ENCODE measurements at regions not wholly inside any gene's neighbourhood (a gene's known extent, or its start where the extent isn't known, plus 50 kb on each side); places are given as distances from the start of the nearest gene placed in this dataset.

DNA sequence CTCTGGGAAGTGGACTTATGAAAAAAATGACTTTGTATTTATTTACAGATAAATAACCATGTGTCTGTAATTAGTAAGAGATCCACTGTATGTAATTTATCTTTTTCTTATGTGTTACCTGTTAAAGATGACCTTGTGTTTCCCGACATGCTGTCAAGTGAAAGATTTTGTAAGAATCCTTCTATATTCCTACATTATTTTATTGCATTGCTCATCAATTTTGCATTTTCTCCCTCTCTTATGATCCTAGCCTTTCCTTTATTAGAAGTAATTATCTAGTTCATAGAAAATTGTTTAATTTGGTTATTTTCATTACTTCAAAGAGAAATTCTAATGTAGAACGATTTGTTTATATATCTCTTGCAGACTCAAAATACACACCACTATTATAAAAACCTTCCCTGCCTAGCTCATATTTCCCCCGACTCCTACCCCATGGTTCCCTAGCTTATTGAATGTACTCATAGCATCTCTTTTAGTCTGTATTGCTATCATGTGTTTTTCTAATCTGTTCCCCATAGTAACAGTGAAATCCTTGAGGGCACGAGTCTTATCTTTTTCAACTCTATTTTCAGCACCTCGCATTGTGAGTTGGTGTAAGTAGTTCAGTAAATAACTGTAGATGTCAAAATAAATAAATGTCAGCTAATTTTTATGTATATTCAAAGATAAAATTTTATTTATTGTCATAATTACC, 774.4 kb downstream of the HDGFL1 start:
- no peak for DNase-seq (ENCODE audit: low spot score)

- DNase-seq (ENCODE audit: low spot score): no peak
Measured at GRCh38 chr6:23348185-23348584, 777.8 kb upstream of the NRSN1 start.

GRCh38 chr6:23349521-23350147, 776.4 kb upstream of the NRSN1 start:
- peak; percentile 12 for DNase-seq (ENCODE audit: low spot score)

GRCh38 chr6:23350752-23351453, 775.1 kb upstream of the NRSN1 start:
- no peak for DNase-seq (ENCODE audit: low spot score)

DNA sequence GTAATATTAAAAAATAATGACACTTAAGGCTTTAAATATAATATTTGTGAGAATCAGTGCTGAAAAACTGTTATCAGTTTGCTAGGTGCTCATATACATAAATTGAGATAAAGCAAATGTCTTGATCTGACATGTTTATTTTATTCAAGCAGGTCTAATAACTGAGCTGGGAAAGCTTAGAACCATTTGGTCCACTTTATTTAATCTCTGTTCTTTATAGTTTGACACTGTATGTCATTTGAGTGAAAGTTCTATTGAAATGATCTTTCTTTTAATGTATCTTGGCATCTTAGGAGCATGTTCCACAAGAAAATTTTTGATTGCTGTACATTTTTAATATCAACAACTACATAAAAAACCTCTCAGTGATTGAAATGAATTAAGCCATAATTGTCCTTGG, 772.0 kb upstream of the NRSN1 start:
- no peak for DNase-seq (ENCODE audit: low spot score)

DNA sequence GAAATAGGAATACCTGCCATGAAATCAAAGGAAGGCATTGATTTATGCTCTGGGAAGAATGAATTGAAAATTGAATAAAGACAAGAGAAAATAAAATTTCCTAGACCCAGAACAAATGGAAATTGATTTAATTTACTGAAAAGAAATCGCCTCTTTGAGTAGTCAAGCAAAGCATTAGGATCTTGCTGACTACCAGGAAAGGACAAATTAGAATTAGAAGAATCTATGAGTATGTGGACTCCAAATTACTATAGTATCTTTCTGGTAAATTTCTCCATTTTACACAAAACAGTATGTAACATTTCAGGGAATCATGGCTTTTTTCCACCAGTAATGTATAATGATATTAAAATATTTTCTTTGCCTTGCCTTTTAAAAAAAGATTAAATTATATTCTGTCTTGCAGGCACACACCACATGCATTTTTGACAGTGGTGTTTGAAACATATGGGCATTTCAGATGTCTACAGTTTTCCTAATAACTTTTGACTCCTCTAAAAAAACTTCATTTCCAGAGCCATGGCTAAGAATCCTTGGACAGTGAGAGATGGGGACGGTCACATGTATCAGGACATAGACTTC, 768.7 kb upstream of the NRSN1 start:
- no peak for DNase-seq (ENCODE audit: low spot score)

DNA sequence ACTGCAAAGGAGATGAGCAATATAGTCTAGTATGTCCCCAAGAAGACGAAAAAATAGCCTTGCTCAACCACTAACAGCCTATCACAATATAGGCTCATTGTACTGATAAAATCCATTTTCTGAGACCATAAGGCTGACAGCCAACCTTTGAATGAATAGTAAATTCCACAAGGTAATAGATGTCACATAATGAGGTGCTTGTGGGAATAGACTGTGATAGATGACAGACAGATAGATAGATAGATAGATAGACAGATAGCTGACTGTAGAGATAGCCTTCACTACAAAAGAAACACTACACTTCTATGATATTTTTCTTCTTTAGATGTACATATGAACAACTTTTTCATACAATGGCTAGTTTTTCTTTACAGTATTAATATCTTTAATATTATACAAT, 760.3 kb upstream of the NRSN1 start:
- no peak for DNase-seq (ENCODE audit: low spot score)

DNA sequence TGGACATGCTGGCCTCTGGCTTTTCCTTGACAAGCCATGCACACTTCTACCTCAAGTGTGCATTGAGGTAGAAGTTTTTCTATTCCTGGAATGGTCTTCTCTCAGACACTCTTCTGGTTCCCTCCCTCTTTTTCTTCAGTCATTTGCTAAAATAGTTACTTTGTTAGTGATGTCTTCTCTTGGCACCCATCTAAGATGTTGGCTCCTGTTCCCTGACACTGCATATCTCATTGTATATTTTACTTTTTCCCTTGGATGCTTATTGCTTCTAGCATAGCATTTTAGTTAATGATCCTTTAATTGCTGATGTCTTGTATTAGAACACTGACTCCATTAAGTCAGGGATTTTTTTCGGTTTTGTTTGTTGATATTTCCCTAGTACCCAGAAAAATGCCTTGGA, 758.7 kb upstream of the NRSN1 start:
- DNase-seq (ENCODE audit: low spot score): no peak

- DNase-seq (ENCODE audit: low spot score): no peak
Measured at GRCh38 chr6:23368557-23368956, 757.5 kb upstream of the NRSN1 start.

DNA sequence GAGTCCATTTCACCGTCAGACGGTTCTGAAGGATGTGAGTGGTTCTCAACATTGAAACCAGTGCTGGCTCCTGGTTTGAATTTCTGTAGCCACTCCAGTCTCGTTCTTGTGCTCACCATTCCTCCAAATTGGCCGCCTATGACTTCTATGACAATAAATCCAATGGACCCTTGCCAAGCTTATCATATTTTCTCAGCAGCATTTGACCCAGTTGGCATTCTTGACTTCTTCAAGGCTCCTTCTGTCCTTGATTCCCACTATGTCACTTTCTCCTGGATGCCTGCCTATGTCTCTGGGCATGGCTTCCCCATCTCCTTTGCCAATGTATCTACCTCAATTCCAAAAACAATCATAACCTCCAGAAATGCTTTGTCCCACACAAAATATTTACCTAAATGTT, 756.0 kb upstream of the NRSN1 start:
- DNase-seq (ENCODE audit: low spot score): no peak

DNA sequence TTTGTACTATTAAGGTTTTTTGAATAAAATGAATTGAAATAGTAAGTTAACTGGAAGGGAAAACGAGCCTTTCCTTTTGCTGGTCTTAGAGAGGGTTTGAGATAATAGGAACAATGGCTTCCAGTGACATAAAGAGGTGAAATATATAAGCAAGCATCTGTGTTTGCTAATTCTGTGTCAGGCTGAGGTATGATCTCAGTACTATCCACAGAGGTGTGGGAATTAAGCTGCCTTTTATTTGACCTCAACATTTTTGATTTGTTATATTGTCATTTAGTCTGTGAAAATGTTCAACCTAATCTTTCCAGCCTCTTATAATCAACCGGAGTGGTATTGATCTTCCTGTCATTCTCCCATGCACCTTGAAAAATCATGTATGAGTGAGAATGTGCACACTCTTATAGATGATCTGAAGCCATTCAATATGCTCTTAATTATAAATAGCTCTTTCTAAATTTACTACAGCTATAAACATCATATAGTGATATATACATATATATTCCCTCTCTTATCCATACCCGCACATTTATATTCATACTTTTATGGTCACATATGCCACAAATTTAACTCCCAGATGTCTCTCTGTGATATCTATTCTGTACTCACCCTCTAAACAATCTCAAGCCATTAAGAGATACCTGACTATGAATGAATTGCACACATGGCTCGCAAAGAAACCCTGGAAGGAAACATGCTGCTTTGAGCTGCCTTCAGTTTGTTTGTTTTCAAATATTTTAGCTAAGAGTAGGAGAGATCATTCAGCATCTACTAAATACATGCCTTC, 754.7 kb upstream of the NRSN1 start:
- no peak for DNase-seq (ENCODE audit: low spot score)

DNA sequence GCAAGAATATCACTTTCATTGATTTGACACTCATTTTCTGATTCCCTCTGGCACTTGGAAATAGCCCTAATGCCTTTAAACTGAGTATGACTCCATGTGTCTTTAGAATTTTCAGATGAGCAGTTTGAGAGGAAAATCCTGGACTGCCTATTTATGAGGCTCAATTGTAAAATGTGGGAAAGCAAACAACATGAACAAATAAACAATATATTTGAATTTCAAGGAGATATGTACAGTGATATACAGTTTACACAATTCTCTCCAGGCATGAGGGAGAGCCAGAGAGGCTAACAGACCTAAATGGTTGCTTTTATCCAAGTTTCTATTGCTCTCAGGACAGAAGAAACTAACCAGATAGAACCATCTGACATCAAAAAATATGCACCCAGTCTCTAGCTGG, 748.2 kb upstream of the NRSN1 start:
- DNase-seq (ENCODE audit: low spot score): no peak

DNA sequence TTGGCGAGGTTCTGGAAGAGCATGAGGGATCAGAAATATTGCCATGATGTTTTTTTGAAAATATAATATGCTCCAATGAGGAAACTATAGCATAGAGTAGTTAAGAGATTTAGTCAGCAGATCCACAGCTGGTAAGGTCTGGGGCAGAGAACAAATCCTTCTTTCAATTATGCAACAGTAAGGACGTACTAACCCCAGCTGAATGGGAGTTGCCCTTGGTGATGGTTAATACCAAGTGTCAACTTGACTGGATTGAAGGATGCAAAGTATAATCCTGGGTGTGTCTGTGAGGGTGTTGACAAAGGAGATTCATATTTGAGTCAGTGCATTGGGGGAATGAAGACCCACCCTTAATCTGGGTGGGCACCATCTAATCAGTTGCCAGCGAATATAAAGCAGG, 745.5 kb upstream of the NRSN1 start:
- DNase-seq (ENCODE audit: low spot score): no peak

GRCh38 chr6:23388086-23388783, 737.8 kb upstream of the NRSN1 start:
- no peak for DNase-seq (ENCODE audit: low spot score)

GRCh38 chr6:23389386-23389785, 736.6 kb upstream of the NRSN1 start:
- DNase-seq (ENCODE audit: low spot score): no peak

DNA sequence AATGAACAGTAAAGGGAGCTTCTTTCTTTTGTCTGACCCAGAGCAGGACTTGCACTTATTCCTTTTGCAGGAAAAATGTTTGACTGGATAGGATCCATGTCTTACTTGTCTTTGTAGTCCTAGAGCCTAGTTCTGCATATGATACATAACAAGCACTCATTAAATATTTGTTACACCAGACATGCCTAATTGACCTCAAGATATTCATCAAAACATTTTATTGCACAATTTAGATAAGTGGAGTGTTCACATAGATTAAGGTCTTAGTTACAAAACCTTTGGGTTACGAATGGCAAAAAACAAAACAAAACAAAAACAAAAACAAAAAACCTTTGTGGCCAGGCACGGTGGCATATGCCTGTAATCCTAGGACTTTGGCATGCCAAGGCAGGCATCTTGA, 735.8 kb upstream of the NRSN1 start:
- no peak for DNase-seq (ENCODE audit: low spot score)

DNA sequence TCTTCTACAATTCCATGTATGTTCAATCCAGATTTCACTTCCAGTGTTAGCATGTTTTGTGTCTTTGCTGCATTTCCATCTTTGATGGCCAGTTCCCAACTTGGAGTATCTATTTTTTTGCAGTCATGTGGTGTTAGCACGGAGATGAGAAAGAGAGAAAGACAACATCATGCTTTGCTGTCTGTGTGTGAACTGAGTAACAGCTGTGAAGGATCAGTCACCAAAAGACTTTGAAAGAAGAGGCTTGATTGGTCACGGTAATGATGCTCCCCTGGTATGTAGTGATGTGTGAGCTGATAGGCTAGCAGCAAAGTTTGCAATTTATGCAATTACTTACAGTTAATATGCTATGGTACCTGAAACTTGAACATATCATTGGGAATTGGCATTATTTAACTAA, 731.3 kb upstream of the NRSN1 start:
- no peak for DNase-seq (ENCODE audit: low spot score)

- no peak for DNase-seq (ENCODE audit: low spot score)
Measured at GRCh38 chr6:23395381-23395780, 730.6 kb upstream of the NRSN1 start.

DNA sequence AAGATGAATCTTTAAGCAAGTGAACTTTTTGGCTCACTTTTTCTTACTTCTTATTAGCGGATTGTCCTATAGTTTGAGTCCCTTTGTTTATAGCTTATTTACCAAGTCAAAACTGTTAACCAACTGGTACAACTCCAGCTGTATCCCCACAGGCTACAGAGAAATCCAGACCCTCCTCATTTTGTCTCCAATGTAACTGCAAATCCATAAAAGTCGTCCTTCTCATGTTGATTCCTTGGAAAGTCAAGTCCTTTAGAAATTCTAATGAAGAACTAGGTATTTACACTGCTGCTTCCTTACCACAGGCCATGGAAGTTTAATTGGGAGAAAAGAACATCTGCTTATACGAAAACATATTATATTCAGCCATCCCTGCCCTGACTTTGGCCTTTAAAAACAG, 729.1 kb upstream of the NRSN1 start:
- no peak for DNase-seq (ENCODE audit: low spot score)

DNA sequence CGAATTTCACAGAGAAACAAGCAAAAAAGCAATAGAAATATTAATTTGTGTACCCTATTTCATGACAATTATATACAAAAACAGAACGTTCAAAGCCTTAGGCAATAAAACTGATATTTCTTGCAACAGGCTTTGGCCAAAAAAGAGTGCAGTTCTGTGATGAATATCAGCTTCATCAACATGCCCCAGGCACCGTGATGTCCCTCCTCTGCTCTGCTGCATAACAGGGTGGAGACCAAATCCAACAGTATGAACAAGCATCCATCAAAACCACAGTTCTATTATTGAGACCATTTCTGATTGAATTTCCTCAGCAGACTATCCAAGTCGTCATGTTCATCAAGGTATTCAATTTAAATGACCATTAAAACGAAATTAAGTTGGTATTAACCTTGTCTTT, 722.6 kb upstream of the NRSN1 start:
- DNase-seq (ENCODE audit: low spot score): no peak

DNA sequence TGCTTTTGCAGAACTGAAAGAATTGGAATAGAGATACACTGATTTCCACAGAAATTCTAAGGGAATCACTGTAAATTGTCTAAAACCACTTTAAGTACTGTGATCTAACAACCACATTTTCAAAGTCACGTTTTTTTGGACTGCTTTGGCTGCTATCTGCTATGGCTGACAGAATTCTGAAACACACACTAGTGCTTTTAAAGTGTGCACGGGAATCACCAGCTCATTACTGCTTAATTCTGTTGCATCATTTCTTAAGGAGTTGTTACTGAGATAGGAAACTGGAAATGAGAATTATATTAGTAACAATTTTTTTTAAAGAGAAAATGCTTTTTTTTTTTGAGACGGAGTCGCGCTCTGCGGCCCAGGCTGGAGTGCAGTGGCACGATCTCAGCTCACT, 716.5 kb upstream of the NRSN1 start:
- DNase-seq (ENCODE audit: low spot score): no peak
